Neural cell (in vitro differentiated cells): ENCODE measurements at regions not wholly inside any gene's neighbourhood (a gene's known extent, or its start where the extent isn't known, plus 50 kb on each side); places are given as distances from the start of the nearest gene placed in this dataset.

ENCODE experiments used
- H2AFZ ChIP-seq: fragments of 200-600, 300-800 bp; sonication (generic), shearing (Covaris generic); 2 replicates; pipeline ENCODE4 v1.6.0; 2014; ENCODE audit warnings: low read depth, mild to moderate bottlenecking, antibody characterized with exemption, low read length, moderate library complexity
- H3F3A ChIP-seq: fragments of 200-600 bp; shearing (Covaris generic); 2 replicates; pipeline ENCODE4 v1.6.1; 2016; ENCODE audit warnings: mild to moderate bottlenecking, moderate library complexity, mixed read lengths, antibody characterized with exemption, low read length; ENCODE audit not compliant: insufficient read depth, poor library complexity, severe bottlenecking
- H3K27ac ChIP-seq: fragments of 200-600, 300-800 bp; sonication (generic), shearing (Covaris generic); 2 replicates; pipeline ENCODE4 v1.5.1; 2014; ENCODE audit warnings: mild to moderate bottlenecking, low read length, moderate library complexity
- H3K27me3 ChIP-seq: fragments of 300-800, 200-600 bp; sonication (generic), shearing (Covaris generic); 2 replicates; pipeline ENCODE4 v1.6.0; 2014; ENCODE audit warnings: mild to moderate bottlenecking, low read depth, low read length, moderate library complexity; ENCODE audit not compliant: insufficient read depth
- H3K36me3 ChIP-seq: fragments of 300-800, 200-600 bp; sonication (generic), shearing (Covaris generic); 2 replicates; pipeline ENCODE4 v1.5.1; 2014; ENCODE audit warnings: mild to moderate bottlenecking, antibody characterized with exemption, low read length, moderate library complexity; ENCODE audit not compliant: insufficient read depth
- H3K4me2 ChIP-seq: fragments of 300-800, 200-600 bp; sonication (generic), shearing (Covaris generic); 2 replicates; pipeline ENCODE4 v1.6.0; 2014; ENCODE audit warnings: mild to moderate bottlenecking, low read length
- H3K4me3 ChIP-seq: fragments of 300-800, 200-600 bp; sonication (generic), shearing (Covaris generic); 2 replicates; pipeline ENCODE4 v1.5.1; 2014; ENCODE audit warnings: mild to moderate bottlenecking, low read length, moderate library complexity
- H3K79me2 ChIP-seq: fragments of 200-600 bp; shearing (Covaris generic); replicated peaks from 2 replicates; pipeline ENCODE4 v1.6.0; 2014; ENCODE audit warnings: mild to moderate bottlenecking, low read length, moderate library complexity; ENCODE audit not compliant: insufficient read depth
- H3K9ac ChIP-seq: fragments of 300-800, 200-600 bp; sonication (generic), shearing (Covaris generic); 2 replicates; pipeline ENCODE4 v1.6.1; 2016; ENCODE audit warnings: mild to moderate bottlenecking, low read length, mixed read lengths
- H3K9me2 ChIP-seq: fragments of 200-600 bp; shearing (Covaris generic); 2 replicates; pipeline ENCODE4 v1.6.1; 2016; ENCODE audit warnings: mild to moderate bottlenecking, low read length, mixed read lengths; ENCODE audit not compliant: insufficient read depth
- H3K9me3 ChIP-seq: fragments of 200-600, 300-800 bp; sonication (generic), shearing (Covaris generic); 2 replicates; pipeline ENCODE4 v1.6.1; 2016; ENCODE audit warnings: mild to moderate bottlenecking, mixed run types, low read length, moderate library complexity, mixed read lengths
- H4K20me1 ChIP-seq: fragments of 200-600 bp; shearing (Covaris generic); 2 replicates; pipeline ENCODE4 v1.6.1; 2016; ENCODE audit warnings: mild to moderate bottlenecking, mixed run types; ENCODE audit not compliant: insufficient read depth
- CTCF ChIP-seq: fragments of 450-650 bp; IDR thresholded peaks from 2 replicates; pipeline ENCODE4 v1.5.1; 2014; ENCODE audit warnings: antibody characterized with exemption, mild to moderate bottlenecking, moderate library complexity; ENCODE audit not compliant: poor library complexity, severe bottlenecking
- EP300 ChIP-seq: fragments of 450-650 bp; conservative IDR thresholded peaks from 2 replicates; pipeline ENCODE4 v1.6.1; 2014; ENCODE audit warnings: antibody characterized with exemption, mild to moderate bottlenecking, moderate library complexity; ENCODE audit not compliant: poor library complexity, severe bottlenecking
- EZH2 ChIP-seq: fragments of 200-600, 300-800 bp; shearing (Covaris generic), sonication (generic); IDR thresholded peaks from 2 replicates; pipeline ENCODE4 v1.6.1; 2014; ENCODE audit warnings: antibody characterized with exemption, low read length, borderline replicate concordance, mild to moderate bottlenecking; ENCODE audit not compliant: insufficient read depth, poor library complexity, severe bottlenecking
- MXI1 ChIP-seq: fragments of 450-650 bp; conservative IDR thresholded peaks from 2 replicates; pipeline ENCODE4 v1.6.1; 2014; ENCODE audit warnings: antibody characterized with exemption, mild to moderate bottlenecking; ENCODE audit not compliant: poor library complexity, severe bottlenecking
- POLR2AphosphoS5 ChIP-seq: IDR thresholded peaks from 2 replicates; pipeline ENCODE4 v1.6.1; 2012
- RAD21 ChIP-seq: fragments of 450-650 bp; conservative IDR thresholded peaks from 2 replicates; pipeline ENCODE4 v1.6.1; 2014; ENCODE audit warnings: antibody characterized with exemption, mild to moderate bottlenecking, moderate library complexity
- REST ChIP-seq: IDR thresholded peaks from 2 replicates; pipeline ENCODE4 v1.6.1; 2012; ENCODE audit warnings: borderline replicate concordance
- SMC3 ChIP-seq: fragments of 450-650 bp; conservative IDR thresholded peaks from 2 replicates; pipeline ENCODE4 v1.6.1; 2014; ENCODE audit warnings: antibody characterized with exemption, mild to moderate bottlenecking, moderate library complexity; ENCODE audit not compliant: poor library complexity
- TAF1 ChIP-seq: IDR thresholded peaks from 2 replicates; pipeline ENCODE4 v1.6.1; 2012; ENCODE audit warnings: low read depth

GRCh38 chr3:73298243-73299183, 237.1 kb downstream of the EBLN2 start:
- Histone ChIP-seq H4K20me1 (no peaks in the 10 kb centered on the region), H3K9me2 (no peaks in the 10 kb centered on the region), H3K27me3 (no peaks in the 10 kb centered on the region), H3K79me2 (no peaks in the 10 kb centered on the region), H2AFZ (no peak overlapping the region), H3K9me3 (no peaks in the 10 kb centered on the region), H3K4me3 (no peak overlapping the region), H3K4me2 (no peak overlapping the region), H3K27ac (no peak overlapping the region), H3K36me3 (no peaks in the 10 kb centered on the region), H3F3A (no peaks in the 10 kb centered on the region), H3K9ac (no peak overlapping the region)
- TF ChIP-seq EP300 (no peak), CTCF (no peak), RAD21 (no peak), REST (no peak), EZH2 (no peak), POLR2AphosphoS5 (no peak), SMC3 (no peak), TAF1 (no peak), MXI1 (no peak)

GRCh38 chr3:73299184-73299691, 237.8 kb downstream of the EBLN2 start:
- TF ChIP-seq EP300 (no peak), REST (no peak), MXI1 (no peak), CTCF (no peak), EZH2 (no peak), POLR2AphosphoS5 (no peak), TAF1 (no peak), RAD21 (no peak), SMC3 (no peak)
- H3K9ac ChIP-seq, result no peak overlapping the region
- no peak overlapping the region for H2AFZ ChIP-seq
- no peak overlapping the region for H3K4me2 ChIP-seq
- no peaks in the 10 kb centered on the region for H3F3A ChIP-seq
- H3K9me3 ChIP-seq, result no peaks in the 10 kb centered on the region
- no peaks in the 10 kb centered on the region for H3K27me3 ChIP-seq
- H3K36me3 ChIP-seq, result no peaks in the 10 kb centered on the region
- no peaks in the 10 kb centered on the region for H3K79me2 ChIP-seq
- H3K9me2 ChIP-seq, result no peaks in the 10 kb centered on the region
- no peak overlapping the region for H3K4me3 ChIP-seq
- H4K20me1 ChIP-seq, result no peaks in the 10 kb centered on the region
- H3K27ac ChIP-seq, result no peak overlapping the region
